ENCODE measurements at regions not wholly inside any gene's neighbourhood (a gene's known extent, or its start where the extent isn't known, plus 50 kb on each side); places are given as distances from the start of the nearest gene placed in this dataset.

DNA sequence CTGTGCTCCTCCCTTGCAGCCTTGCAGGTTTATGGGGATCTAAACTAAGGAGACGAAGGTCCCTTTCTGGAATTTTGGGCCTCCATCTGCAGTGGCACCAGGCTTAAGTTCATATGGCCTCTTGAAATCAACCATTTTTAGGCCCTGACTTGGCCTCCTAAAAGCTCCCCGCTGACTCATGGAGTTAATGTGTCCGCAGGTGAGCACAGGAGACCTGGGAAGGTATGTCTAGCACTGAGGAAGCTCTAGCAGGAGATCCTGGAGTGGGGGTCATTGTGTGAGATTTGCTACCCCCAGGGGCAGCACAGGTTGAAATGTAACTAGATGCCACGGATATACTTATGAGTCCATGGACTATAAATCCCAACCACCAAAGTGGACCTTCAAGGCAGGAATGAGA, 95.9 kb upstream of the CELF4 start:
- no peak overlapping the region for H3K4me2 ChIP-seq (ENCODE audit: insufficient read depth in 1 of 2, low read depth in 2 of 2, low read length in 2 of 2)
- CTCF ChIA-PET (ENCODE audit: partially characterized antibody) = interaction anchor here (1.1 kb wide), 2 partner anchors 9 to 108 kb away, joined by 3 read pairs; no protein-coding TSS in a partner anchor
- H3K36me3 ChIP-seq (ENCODE audit: control insufficient read depth in 2 of 4, insufficient read depth in 4 of 4, low read length in 3 of 4) = no peaks in the 10 kb centered on the region
- H3K56ac ChIP-seq (replicated peaks; ENCODE audit: insufficient read length, low read depth, low read length) = no peak overlapping the region
- FAIRE-seq = no peak
- no peak for TF ChIP-seq EGR1 (IDR thresholded peaks at IDR 0.05; ENCODE audit: borderline replicate concordance, low read depth, low read length)
- no peak for TF ChIP-seq CREB1 (IDR thresholded peaks at IDR 0.05)
- no peak for TF ChIP-seq TCF12 (IDR thresholded peaks at IDR 0.05; ENCODE audit: low read depth, low read length)
- no peak for TF ChIP-seq SP4 (IDR thresholded peaks at IDR 0.05; ENCODE audit: low read length)
- TF ChIP-seq KDM5A (IDR thresholded peaks at IDR 0.05; ENCODE audit: low read length) = no peak
- no peak for TF ChIP-seq JUND (IDR thresholded peaks at IDR 0.05; ENCODE audit: low read length)
- TF ChIP-seq NANOG (IDR thresholded peaks at IDR 0.05; ENCODE audit: insufficient read depth, low read depth, low read length, poor library complexity, severe bottlenecking) = no peak
- no peak for TF ChIP-seq ASH2L (IDR thresholded peaks at IDR 0.05; ENCODE audit: low read length)
- TF ChIP-seq CTBP2 (IDR thresholded peaks at IDR 0.05; ENCODE audit: borderline replicate concordance, insufficient read depth, insufficient read length, low read length) = no peak
- WGBS, 2 experiments (ENCODE audit: extremely low coverage in 1 of 2, insufficient coverage in 1 of 2, insufficient read length in 1 of 2, insufficient replicate concordance in 2 of 2, low coverage in 1 of 2, low lambda C conversion rate in 2 of 2, missing lambda C conversion rate in 1 of 2) = 94% methylated on average over 4 of the region's 4 CpGs; no CpG with 5 or more reads in 1 of the 2 experiments
- no peak overlapping the region for H3K18ac ChIP-seq (ENCODE audit: extremely low read depth, low read length)
- no peak overlapping the region for H2AFZ ChIP-seq (ENCODE audit: low read length)
- no peaks in the 10 kb centered on the region for H3K79me2 ChIP-seq (ENCODE audit: control insufficient read depth in 1 of 2, insufficient read depth in 2 of 2, low read length in 2 of 2)
- no peaks in the 10 kb centered on the region for H4K20me1 ChIP-seq (replicated peaks in 1 of 2; ENCODE audit: control insufficient read depth in 1 of 2, insufficient read depth in 2 of 2, low read length in 2 of 2)
- H3K23ac ChIP-seq (ENCODE audit: insufficient read length) = no peak overlapping the region
- no peak overlapping the region for H3K9ac ChIP-seq (replicated peaks in 1 of 4; ENCODE audit: extremely low read depth in 1 of 4, low read depth in 3 of 4, low read length in 3 of 4)
- no peak overlapping the region for H3K4ac ChIP-seq (replicated peaks; ENCODE audit: insufficient read length, low read depth, low read length)
- H3K27me3 ChIP-seq (replicated peaks in 1 of 4; ENCODE audit: control insufficient read depth in 3 of 4, extremely low read depth in 1 of 4, insufficient read depth in 3 of 4, low read length in 3 of 4) = no peaks in the 10 kb centered on the region
- no peaks in the 10 kb centered on the region for H3K9me3 ChIP-seq (ENCODE audit: insufficient read depth in 2 of 2, low read depth in 1 of 2, low read length in 1 of 2)
- no peak overlapping the region for H2BK120ac ChIP-seq (replicated peaks; ENCODE audit: low read depth, low read length)
- no peak overlapping the region for H2BK12ac ChIP-seq (ENCODE audit: low read depth, low read length)
- no peak overlapping the region for H3K14ac ChIP-seq (ENCODE audit: insufficient read length)
- H4K5ac ChIP-seq (ENCODE audit: insufficient read length, low read depth, low read length) = no peak overlapping the region
- POLR2A ChIA-PET (ENCODE audit: partially characterized antibody) = no interaction called here
- no peak overlapping the region for H3K4me3 ChIP-seq (ENCODE audit: extremely low read depth in 1 of 4, insufficient read depth in 2 of 4, low read depth in 3 of 4, low read length in 4 of 4)
- H2BK15ac ChIP-seq (ENCODE audit: low read length) = no peak overlapping the region
- H2BK20ac ChIP-seq (ENCODE audit: low read length) = no peak overlapping the region
- no peak overlapping the region for H4K91ac ChIP-seq (replicated peaks; ENCODE audit: insufficient read length, low read length)
- H3K23me2 ChIP-seq (ENCODE audit: low read depth, low read length) = no peaks in the 10 kb centered on the region
- H3K4me1 ChIP-seq (replicated peaks in 1 of 4; ENCODE audit: control insufficient read depth in 3 of 4, insufficient read depth in 4 of 4, low read length in 3 of 4) = peaks cover 0 to 5% (median 2%) of the 10 kb centered on the region in 4 experiments; a peak in 3 of 7 replicates
- DNase-seq (ENCODE audit: low read depth in 1 of 2, low spot score in 2 of 2) = no peak
- H3K79me1 ChIP-seq (ENCODE audit: low read depth, low read length) = no peaks in the 10 kb centered on the region
- no peak overlapping the region for H3K27ac ChIP-seq (ENCODE audit: low read depth, low read length)
- no peak overlapping the region for H2AK5ac ChIP-seq (ENCODE audit: low read depth, low read length)
- no peak overlapping the region for H4K8ac ChIP-seq (ENCODE audit: extremely low read depth, insufficient read depth, low read length)
- no peak overlapping the region for H2BK5ac ChIP-seq (ENCODE audit: low read depth, low read length)

Measured in H1 (cell line).